ENCODE measurements at regions not wholly inside any gene's neighbourhood (a gene's known extent, or its start where the extent isn't known, plus 50 kb on each side); places are given as distances from the start of the nearest gene placed in this dataset.

- TF ChIP-seq EZH2 (IDR thresholded peaks at IDR 0.05; ENCODE audit: low read depth), result no peak
- no peak for TF ChIP-seq CTCF (conservative IDR thresholded peaks at IDR 0.05)
- DNase-seq, result no peak
- no peak overlapping the region for H3K4me3 ChIP-seq
- H3K4me1 ChIP-seq (replicated peaks; ENCODE audit: insufficient read depth), result peaks cover 17% of the 10 kb centered on the region
- CTCF ChIA-PET, result no interaction called here
- H3K36me3 ChIP-seq (ENCODE audit: low read depth), result no peaks in the 10 kb centered on the region
- POLR2A ChIA-PET (ENCODE audit: unreplicated experiment), result no interaction called here
- BruUV-seq (replicated peaks), result no TSS peak
- no peak overlapping the region for H2AFZ ChIP-seq
- no peaks in the 10 kb centered on the region for H3K79me2 ChIP-seq (ENCODE audit: low read depth)
- H3K27me3 ChIP-seq (ENCODE audit: insufficient read depth, low read depth), result no peaks in the 10 kb centered on the region
- no peaks in the 10 kb centered on the region for H4K20me1 ChIP-seq (ENCODE audit: insufficient read depth)
- intact Hi-C loops (cut with micrococcal nuclease; ENCODE audit: unreplicated experiment), result no loop called here
- H3F3A ChIP-seq (ENCODE audit: insufficient read depth, low read depth), result 0 out of 2 replicates have a peak, but pooled peaks cover 7% of the 10 kb centered on the region
- H3K27ac ChIP-seq, result no peak overlapping the region
- H3K4me2 ChIP-seq, result no peak overlapping the region
- H3K9me2 ChIP-seq (ENCODE audit: insufficient read depth), result no peaks in the 10 kb centered on the region
- H3K9me3 ChIP-seq (ENCODE audit: insufficient read depth, low read depth), result peaks cover 9% of the 10 kb centered on the region; the same call in 1 of the 2 replicates
These were observed 190.3 kb upstream of the CDIN1 start for GRCh38 chr15:36389107-36389506.

GRCh38 chr15:36390491-36390890 lies 188.9 kb upstream of the CDIN1 start:
- Histone ChIP-seq H3K27ac (no peak overlapping the region), H3K9me2 (ENCODE audit: insufficient read depth) (no peaks in the 10 kb centered on the region), H3F3A (ENCODE audit: insufficient read depth, low read depth) (0 out of 2 replicates have a peak, but pooled peaks cover 7% of the 10 kb centered on the region), H3K4me3 (no peak overlapping the region), H4K20me1 (ENCODE audit: insufficient read depth) (no peaks in the 10 kb centered on the region), H3K4me1 (replicated peaks; ENCODE audit: insufficient read depth) (peaks cover 17% of the 10 kb centered on the region), H3K36me3 (ENCODE audit: low read depth) (no peaks in the 10 kb centered on the region), H2AFZ (no peak overlapping the region), H3K9me3 (ENCODE audit: insufficient read depth, low read depth) (peaks cover 14% of the 10 kb centered on the region), H3K27me3 (ENCODE audit: insufficient read depth, low read depth) (no peaks in the 10 kb centered on the region), H3K79me2 (ENCODE audit: low read depth) (no peaks in the 10 kb centered on the region), H3K4me2 (no peak overlapping the region)
- DNase-seq, result no peak
- BruUV-seq (replicated peaks), result no TSS peak
- intact Hi-C loops (cut with micrococcal nuclease; ENCODE audit: unreplicated experiment), result no loop called here
- POLR2A ChIA-PET (ENCODE audit: unreplicated experiment), result no interaction called here
- CTCF ChIA-PET, result no interaction called here
- TF ChIP-seq EZH2 (IDR thresholded peaks at IDR 0.05; ENCODE audit: low read depth), result no peak
- TF ChIP-seq CTCF (conservative IDR thresholded peaks at IDR 0.05), result no peak

- Histone ChIP-seq H3K27ac (peak overlapping the region; percentile 49), H3K4me1 (replicated peaks; ENCODE audit: insufficient read depth) (peaks cover 17% of the 10 kb centered on the region), H3K4me2 (peak overlapping the region; percentile 19; the same call in 1 of the 2 replicates), H4K20me1 (ENCODE audit: insufficient read depth) (no peaks in the 10 kb centered on the region), H3F3A (ENCODE audit: insufficient read depth, low read depth) (peaks cover 7% of the 10 kb centered on the region; the same call in 1 of the 2 replicates), H3K36me3 (ENCODE audit: low read depth) (no peaks in the 10 kb centered on the region), H3K9me3 (ENCODE audit: insufficient read depth, low read depth) (peaks cover 14% of the 10 kb centered on the region), H3K27me3 (ENCODE audit: insufficient read depth, low read depth) (no peaks in the 10 kb centered on the region), H3K4me3 (no peak overlapping the region), H2AFZ (peak overlapping the region; percentile 62; the same call in 1 of the 2 replicates), H3K79me2 (ENCODE audit: low read depth) (no peaks in the 10 kb centered on the region), H3K9me2 (ENCODE audit: insufficient read depth) (no peaks in the 10 kb centered on the region)
- POLR2A ChIA-PET (ENCODE audit: unreplicated experiment), result interaction anchor here (0.6 kb wide), 1 partner anchor 331 kb away, joined by 3 read pairs; no protein-coding TSS in a partner anchor
- TF ChIP-seq CTCF (conservative IDR thresholded peaks at IDR 0.05), result no peak
- no peak for TF ChIP-seq EZH2 (IDR thresholded peaks at IDR 0.05; ENCODE audit: low read depth)
- BruUV-seq (replicated peaks), result no TSS peak
- intact Hi-C loops (cut with micrococcal nuclease; ENCODE audit: unreplicated experiment), result loop anchor here (1.0 to 2.0 kb wide), 2 partner anchors 19 to 36 kb away; no protein-coding TSS in a partner anchor
- CTCF ChIA-PET, result no interaction called here
- DNase-seq, result peak; percentile 31 to 74
These were observed 186.7 kb upstream of the CDIN1 start for GRCh38 chr15:36392676-36393266.

Measured in PC-9 (cell line).